ENCODE measurements at regions not wholly inside any gene's neighbourhood (a gene's known extent, or its start where the extent isn't known, plus 50 kb on each side); places are given as distances from the start of the nearest gene placed in this dataset.

DNA sequence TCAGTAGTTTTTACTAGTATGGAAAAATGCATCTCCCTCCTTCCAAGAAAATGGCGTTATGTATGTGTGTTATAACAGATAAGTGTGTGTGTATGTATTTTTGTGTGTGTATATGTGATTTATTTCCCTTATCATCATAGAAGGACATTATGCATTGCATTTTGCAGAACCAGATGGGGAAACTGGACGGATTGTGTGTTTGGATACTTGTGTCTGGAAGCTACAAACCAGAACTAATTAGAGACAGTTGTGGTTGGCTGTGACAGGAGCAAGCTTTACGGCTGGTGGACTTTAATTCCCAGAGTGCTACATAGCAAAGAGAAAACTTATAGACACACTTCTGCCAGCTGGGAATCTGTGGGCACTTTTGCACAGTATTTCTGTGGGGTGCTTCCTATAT, 162.5 kb downstream of the RWDD3 start:
- no peak for TF ChIP-seq CTCF (IDR thresholded peaks at IDR 0.05)

DNA sequence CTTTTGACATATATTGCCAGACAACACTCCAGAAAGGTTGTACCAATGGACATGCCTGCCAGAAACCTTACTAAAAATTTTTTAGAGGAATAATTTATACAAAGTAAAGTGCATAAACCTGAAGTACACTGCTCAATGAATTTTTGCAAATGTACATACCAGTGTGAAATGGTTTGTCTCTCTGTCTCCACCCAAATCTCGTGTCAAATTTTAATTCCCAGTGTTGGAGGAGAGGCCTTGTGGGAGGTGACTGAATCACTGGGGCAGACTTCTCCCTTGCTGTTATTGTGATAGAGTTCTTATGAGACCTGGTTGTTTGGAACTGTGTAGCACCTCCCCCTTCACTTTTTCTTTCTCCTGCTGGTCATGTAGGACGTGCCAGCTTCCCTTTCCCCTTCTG, 168.8 kb downstream of the RWDD3 start:
- no peak for TF ChIP-seq CTCF (IDR thresholded peaks at IDR 0.05)
- Mint-ChIP-seq H3K9me3 (peaks cover 34% of the 10 kb centered on the region), H3K27me3 (ENCODE audit: insufficient read depth) (no peaks in the 10 kb centered on the region), H3K36me3 (ENCODE audit: low read depth) (no peaks in the 10 kb centered on the region), H3K4me1 (ENCODE audit: low read depth) (no peaks in the 10 kb centered on the region), H3K27ac (no peak overlapping the region), H3K4me3 (no peak overlapping the region)
- no peak for DNase-seq

More for the DNA sequence above, 162.5 kb downstream of the RWDD3 start:
- H3K9me3 Mint-ChIP-seq = peaks cover 17% of the 10 kb centered on the region
- H3K36me3 Mint-ChIP-seq (ENCODE audit: low read depth) = no peaks in the 10 kb centered on the region
- DNase-seq = no peak
- H3K4me1 Mint-ChIP-seq (ENCODE audit: low read depth) = no peaks in the 10 kb centered on the region
- no peaks in the 10 kb centered on the region; the same call in 1 of the 2 replicates for H3K27me3 Mint-ChIP-seq (ENCODE audit: insufficient read depth)
- no peak overlapping the region for H3K4me3 Mint-ChIP-seq
- H3K27ac Mint-ChIP-seq = no peak overlapping the region

DNA sequence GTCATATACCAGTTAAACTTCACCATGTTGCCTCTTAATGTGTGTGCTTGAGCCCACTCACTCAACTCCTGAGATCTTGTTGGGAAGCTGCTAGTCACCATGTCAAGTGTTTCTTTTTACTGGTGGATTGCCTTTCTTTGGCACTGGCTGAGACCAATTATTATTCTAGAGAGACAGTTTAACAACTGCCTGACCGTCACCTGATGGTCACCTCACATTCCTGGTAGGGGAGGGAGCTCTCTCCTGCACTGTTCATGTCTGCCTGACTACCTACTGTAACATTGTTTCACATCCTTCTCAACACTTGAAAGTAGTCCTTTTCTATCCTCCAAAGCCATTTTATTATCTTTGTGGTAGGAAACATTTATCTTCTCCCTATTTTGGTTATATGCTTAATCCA, 172.3 kb downstream of the RWDD3 start:
- H3K4me3 Mint-ChIP-seq = no peak overlapping the region
- H3K9me3 Mint-ChIP-seq = peaks cover 29% of the 10 kb centered on the region
- no peaks in the 10 kb centered on the region for H3K36me3 Mint-ChIP-seq (ENCODE audit: low read depth)
- H3K4me1 Mint-ChIP-seq (ENCODE audit: low read depth) = no peaks in the 10 kb centered on the region
- H3K27ac Mint-ChIP-seq = no peak overlapping the region
- no peak for DNase-seq
- no peak for TF ChIP-seq CTCF (IDR thresholded peaks at IDR 0.05)
- H3K27me3 Mint-ChIP-seq (ENCODE audit: insufficient read depth) = no peaks in the 10 kb centered on the region

GRCh38 chr1:95407131-95407885, 173.3 kb downstream of the RWDD3 start:
- H3K36me3 Mint-ChIP-seq (ENCODE audit: low read depth) = no peaks in the 10 kb centered on the region
- no peaks in the 10 kb centered on the region for H3K27me3 Mint-ChIP-seq (ENCODE audit: insufficient read depth)
- H3K4me3 Mint-ChIP-seq = no peak overlapping the region
- H3K9me3 Mint-ChIP-seq = peaks cover 35% of the 10 kb centered on the region
- DNase-seq = no peak
- H3K4me1 Mint-ChIP-seq (ENCODE audit: low read depth) = no peaks in the 10 kb centered on the region
- TF ChIP-seq CTCF (IDR thresholded peaks at IDR 0.05) = no peak
- no peak overlapping the region for H3K27ac Mint-ChIP-seq

GRCh38 chr1:95407886-95408291, 173.9 kb downstream of the RWDD3 start:
- Mint-ChIP-seq H3K36me3 (ENCODE audit: low read depth) (no peaks in the 10 kb centered on the region), H3K4me1 (ENCODE audit: low read depth) (no peaks in the 10 kb centered on the region)
- no peak for DNase-seq

More at GRCh38 chr1:95407886-95408291, 173.9 kb downstream of the RWDD3 start:
- TF ChIP-seq CTCF (IDR thresholded peaks at IDR 0.05) = no peak
- Mint-ChIP-seq H3K27ac (no peak overlapping the region), H3K27me3 (ENCODE audit: insufficient read depth) (no peaks in the 10 kb centered on the region), H3K4me3 (no peak overlapping the region), H3K9me3 (peaks cover 33% of the 10 kb centered on the region)
